Neural cell (in vitro differentiated cells): ENCODE measurements at regions not wholly inside any gene's neighbourhood (a gene's known extent, or its start where the extent isn't known, plus 50 kb on each side); places are given as distances from the start of the nearest gene placed in this dataset.

Source experiments
- CTCF ChIP-seq: fragments of 450-650 bp; IDR thresholded peaks from 2 replicates; pipeline ENCODE4 v1.5.1; 2014; ENCODE audit warnings: antibody characterized with exemption, mild to moderate bottlenecking, moderate library complexity; ENCODE audit not compliant: poor library complexity, severe bottlenecking
- EP300 ChIP-seq: fragments of 450-650 bp; conservative IDR thresholded peaks from 2 replicates; pipeline ENCODE4 v1.6.1; 2014; ENCODE audit warnings: antibody characterized with exemption, mild to moderate bottlenecking, moderate library complexity; ENCODE audit not compliant: poor library complexity, severe bottlenecking
- EZH2 ChIP-seq: fragments of 200-600, 300-800 bp; shearing (Covaris generic), sonication (generic); IDR thresholded peaks from 2 replicates; pipeline ENCODE4 v1.6.1; 2014; ENCODE audit warnings: antibody characterized with exemption, low read length, borderline replicate concordance, mild to moderate bottlenecking; ENCODE audit not compliant: insufficient read depth, poor library complexity, severe bottlenecking
- MXI1 ChIP-seq: fragments of 450-650 bp; conservative IDR thresholded peaks from 2 replicates; pipeline ENCODE4 v1.6.1; 2014; ENCODE audit warnings: antibody characterized with exemption, mild to moderate bottlenecking; ENCODE audit not compliant: poor library complexity, severe bottlenecking
- POLR2AphosphoS5 ChIP-seq: IDR thresholded peaks from 2 replicates; pipeline ENCODE4 v1.6.1; 2012
- RAD21 ChIP-seq: fragments of 450-650 bp; conservative IDR thresholded peaks from 2 replicates; pipeline ENCODE4 v1.6.1; 2014; ENCODE audit warnings: antibody characterized with exemption, mild to moderate bottlenecking, moderate library complexity
- REST ChIP-seq: IDR thresholded peaks from 2 replicates; pipeline ENCODE4 v1.6.1; 2012; ENCODE audit warnings: borderline replicate concordance
- TAF1 ChIP-seq: IDR thresholded peaks from 2 replicates; pipeline ENCODE4 v1.6.1; 2012; ENCODE audit warnings: low read depth

GRCh38 chr16:89031715-89032659 lies 55.0 kb upstream of the CBFA2T3 start:
- TF ChIP-seq EP300: no peak
- no peak for TF ChIP-seq CTCF
- TF ChIP-seq RAD21: no peak
- TF ChIP-seq POLR2AphosphoS5: no peak
- TF ChIP-seq TAF1: no peak
- TF ChIP-seq EZH2: no peak
- no peak for TF ChIP-seq REST
- no peak for TF ChIP-seq MXI1
